ENCODE measurements at regions not wholly inside any gene's neighbourhood (a gene's known extent, or its start where the extent isn't known, plus 50 kb on each side); places are given as distances from the start of the nearest gene placed in this dataset.

GRCh38 chr9:28435456-28435855 lies 862.2 kb upstream of the C9orf72 start:
- TF ChIP-seq POLR2A (IDR thresholded peaks at IDR 0.05; ENCODE audit: low read length) (no peak), GATA1 (IDR thresholded peaks at IDR 0.05; ENCODE audit: low read depth, low read length) (no peak)

All from erythroblast (primary cell).